ENCODE measurements at regions not wholly inside any gene's neighbourhood (a gene's known extent, or its start where the extent isn't known, plus 50 kb on each side); places are given as distances from the start of the nearest gene placed in this dataset.

DNA sequence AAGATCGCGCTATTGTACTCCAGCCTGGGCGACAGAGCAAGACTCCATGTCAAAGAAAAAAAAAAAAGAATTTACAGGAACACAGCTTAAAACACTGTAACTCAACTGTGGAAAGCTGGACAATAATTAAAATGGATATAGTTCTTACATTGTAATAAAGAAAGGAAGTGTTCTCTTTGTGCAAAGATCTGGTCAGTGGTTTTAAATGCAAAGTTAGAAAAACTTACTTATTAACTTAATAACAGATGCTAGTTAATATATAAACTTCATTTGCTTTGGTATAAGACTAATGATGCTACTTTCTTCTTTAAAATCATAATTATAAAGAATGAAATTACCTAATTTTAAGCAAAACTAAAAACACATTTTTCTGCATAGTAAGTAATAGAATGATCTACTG lies 2024.1 kb upstream of the TENM3 start:
- TF ChIP-seq POLR2AphosphoS5 (IDR thresholded peaks at IDR 0.05; ENCODE audit: low read depth, low read length) (no peak), ELF1 (IDR thresholded peaks at IDR 0.05; ENCODE audit: borderline replicate concordance, low read depth) (no peak), ZNF274 (IDR thresholded peaks at IDR 0.05; ENCODE audit: low read depth, low read length) (no peak), RAD21 (IDR thresholded peaks at IDR 0.05; ENCODE audit: low read depth) (no peak), EZH2 (IDR thresholded peaks at IDR 0.05) (no peak)
- TF ChIP-seq, protein P1, sequence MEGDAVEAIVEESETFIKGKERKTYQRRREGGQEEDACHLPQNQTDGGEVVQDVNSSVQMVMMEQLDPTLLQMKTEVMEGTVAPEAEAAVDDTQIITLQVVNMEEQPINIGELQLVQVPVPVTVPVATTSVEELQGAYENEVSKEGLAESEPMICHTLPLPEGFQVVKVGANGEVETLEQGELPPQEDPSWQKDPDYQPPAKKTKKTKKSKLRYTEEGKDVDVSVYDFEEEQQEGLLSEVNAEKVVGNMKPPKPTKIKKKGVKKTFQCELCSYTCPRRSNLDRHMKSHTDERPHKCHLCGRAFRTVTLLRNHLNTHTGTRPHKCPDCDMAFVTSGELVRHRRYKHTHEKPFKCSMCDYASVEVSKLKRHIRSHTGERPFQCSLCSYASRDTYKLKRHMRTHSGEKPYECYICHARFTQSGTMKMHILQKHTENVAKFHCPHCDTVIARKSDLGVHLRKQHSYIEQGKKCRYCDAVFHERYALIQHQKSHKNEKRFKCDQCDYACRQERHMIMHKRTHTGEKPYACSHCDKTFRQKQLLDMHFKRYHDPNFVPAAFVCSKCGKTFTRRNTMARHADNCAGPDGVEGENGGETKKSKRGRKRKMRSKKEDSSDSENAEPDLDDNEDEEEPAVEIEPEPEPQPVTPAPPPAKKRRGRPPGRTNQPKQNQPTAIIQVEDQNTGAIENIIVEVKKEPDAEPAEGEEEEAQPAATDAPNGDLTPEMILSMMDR (IDR thresholded peaks at IDR 0.05 in 2 of 3, conservative IDR thresholded peaks at IDR 0.05 in 1 of 3; ENCODE audit: borderline replicate concordance in 1 of 3, insufficient read depth in 1 of 3, low read depth in 2 of 3, low read length in 2 of 3) = no peak
- TF ChIP-seq, protein P2, sequence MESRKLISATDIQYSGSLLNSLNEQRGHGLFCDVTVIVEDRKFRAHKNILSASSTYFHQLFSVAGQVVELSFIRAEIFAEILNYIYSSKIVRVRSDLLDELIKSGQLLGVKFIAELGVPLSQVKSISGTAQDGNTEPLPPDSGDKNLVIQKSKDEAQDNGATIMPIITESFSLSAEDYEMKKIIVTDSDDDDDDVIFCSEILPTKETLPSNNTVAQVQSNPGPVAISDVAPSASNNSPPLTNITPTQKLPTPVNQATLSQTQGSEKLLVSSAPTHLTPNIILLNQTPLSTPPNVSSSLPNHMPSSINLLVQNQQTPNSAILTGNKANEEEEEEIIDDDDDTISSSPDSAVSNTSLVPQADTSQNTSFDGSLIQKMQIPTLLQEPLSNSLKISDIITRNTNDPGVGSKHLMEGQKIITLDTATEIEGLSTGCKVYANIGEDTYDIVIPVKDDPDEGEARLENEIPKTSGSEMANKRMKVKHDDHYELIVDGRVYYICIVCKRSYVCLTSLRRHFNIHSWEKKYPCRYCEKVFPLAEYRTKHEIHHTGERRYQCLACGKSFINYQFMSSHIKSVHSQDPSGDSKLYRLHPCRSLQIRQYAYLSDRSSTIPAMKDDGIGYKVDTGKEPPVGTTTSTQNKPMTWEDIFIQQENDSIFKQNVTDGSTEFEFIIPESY (IDR thresholded peaks at IDR 0.05; ENCODE audit: extremely low read depth, insufficient replicate concordance, low read length) = no peak
- TF ChIP-seq, protein P3, sequence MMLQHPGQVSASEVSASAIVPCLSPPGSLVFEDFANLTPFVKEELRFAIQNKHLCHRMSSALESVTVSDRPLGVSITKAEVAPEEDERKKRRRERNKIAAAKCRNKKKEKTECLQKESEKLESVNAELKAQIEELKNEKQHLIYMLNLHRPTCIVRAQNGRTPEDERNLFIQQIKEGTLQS (IDR thresholded peaks at IDR 0.05) = no peak

All from HCT116 (cell line).